ENCODE measurements at regions not wholly inside any gene's neighbourhood (a gene's known extent, or its start where the extent isn't known, plus 50 kb on each side); places are given as distances from the start of the nearest gene placed in this dataset.

GRCh38 chr3:77889616-77890015 lies 849.7 kb downstream of the ROBO2 start:
- no peak for TF ChIP-seq CTCF (IDR thresholded peaks at IDR 0.05; ENCODE audit: extremely low read depth in 1 of 2, insufficient read depth in 1 of 2, low read depth in 1 of 2, low read length in 2 of 2)
- no peak for TF ChIP-seq POLR2A (IDR thresholded peaks at IDR 0.05; ENCODE audit: low read depth, low read length)

Measured in endothelial cell of umbilical vein (primary cell).